ENCODE measurements at regions not wholly inside any gene's neighbourhood (a gene's known extent, or its start where the extent isn't known, plus 50 kb on each side); places are given as distances from the start of the nearest gene placed in this dataset.

- H3K4me1 ChIP-seq (ENCODE audit: insufficient read depth), result no peaks in the 10 kb centered on the region
- H3K4me3 ChIP-seq, result no peak overlapping the region
- no peak overlapping the region for H3K27ac ChIP-seq (ENCODE audit: low read depth)
- no peaks in the 10 kb centered on the region for H3K4me1 Mint-ChIP-seq
- no peaks in the 10 kb centered on the region for H3K36me3 ChIP-seq (ENCODE audit: insufficient read depth)
- no peak overlapping the region for H3K27ac Mint-ChIP-seq
- H3K9me2 ChIP-seq (ENCODE audit: insufficient read depth), result 0 out of 2 replicates have a peak, but pooled peaks cover 4% of the 10 kb centered on the region
- ATAC-seq, result no peak
- TF ChIP-seq ETS1 (IDR thresholded peaks at IDR 0.05) (no peak), ZNF331 (CRISPR knock-in tag; IDR thresholded peaks at IDR 0.05; ENCODE audit: low read depth) (no peak), STAT1 (IDR thresholded peaks at IDR 0.05; ENCODE audit: unreplicated experiment) (no peak), EZH2phosphoT487 (IDR thresholded peaks at IDR 0.05; ENCODE audit: unreplicated experiment) (no peak), ZNF462 (CRISPR knock-in tag; IDR thresholded peaks at IDR 0.05) (no peak), CREB1 (CRISPR knock-in tag; IDR thresholded peaks at IDR 0.05; ENCODE audit: low read depth) (no peak), CTCF (conservative IDR thresholded peaks at IDR 0.05; ENCODE audit: low read depth in 2 of 2) (no peak)
- no peak overlapping the region for H2AFZ ChIP-seq
- H3K27me3 Mint-ChIP-seq (ENCODE audit: insufficient read depth, low read depth, poor library complexity), result no peaks in the 10 kb centered on the region
- no peaks in the 10 kb centered on the region for H3K79me2 ChIP-seq (replicated peaks; ENCODE audit: insufficient read depth)
- H3F3A ChIP-seq (replicated peaks; ENCODE audit: low read depth), result no peaks in the 10 kb centered on the region
- no peak overlapping the region for H3K4me3 Mint-ChIP-seq
- no peaks in the 10 kb centered on the region for H4K20me1 ChIP-seq (replicated peaks; ENCODE audit: insufficient read depth)
- H3K36me3 Mint-ChIP-seq (ENCODE audit: low read depth), result no peaks in the 10 kb centered on the region
- no peaks in the 10 kb centered on the region for H3K9me3 Mint-ChIP-seq
- DNase-seq (ENCODE audit: low spot score), result no peak
- no peak overlapping the region for H3K4me2 ChIP-seq
- no peaks in the 10 kb centered on the region for H3K27me3 ChIP-seq (ENCODE audit: insufficient read depth)
Measured at GRCh38 chr5:72641164-72641563, 134.0 kb upstream of the ZNF366 start.
